A549 (cell line): ENCODE measurements at regions not wholly inside any gene's neighbourhood (a gene's known extent, or its start where the extent isn't known, plus 50 kb on each side); places are given as distances from the start of the nearest gene placed in this dataset.
"Not testable (repeated sequence)": the region's sequence is repeated elsewhere in the genome, so short reads cannot be mapped to it uniquely, and the experiment has no call there.

ENCODE experiments used
- ATAC-seq, 2 experiments: fragments of 200-7000 bp in 1 of 2; fragments of >200 bp in 1 of 2; cut with Nextera tagmentation in 1 of 2; cut with Tn5 transposase in 1 of 2; 3 replicates each; pipeline versions ENCODE4 v1.8.0 to v1.9.1; 2018 to 2020; ENCODE audit warnings: mild to moderate bottlenecking in 1 of 2, moderate library complexity in 1 of 2
- CTCF ChIA-PET: fragments of 300-600 bp; sonication (Branson Sonifier 250); formaldehyde crosslinking; extraction: SDS; loops from one replicate; lab custom pipeline; 2021; ENCODE audit warnings: antibody characterized with exemption, inconsistent platforms; lab: Yijun Ruan, JAX
- POLR2A ChIA-PET: fragments of 350-600 bp; formaldehyde crosslinking; extraction: SDS; loops from one replicate; lab custom pipeline; 2021; ENCODE audit warnings: antibody characterized with exemption, inconsistent platforms; lab: Yijun Ruan, JAX
- DNase-seq, 2 experiments: peaks; one replicate each; pipeline versions ENCODE4 v3.0.0 to v3.0.0-alpha.2; 2011 to 2016; ENCODE audit warnings: low read depth in 1 of 2, low spot score in 1 of 2
- FAIRE-seq: peaks from 2 replicates; lab custom pipeline; 2011; peaks lifted over from hg19 to GRCh38; lab: Jason Lieb, UNC
- H3K27ac ChIP-seq, 2 experiments: fragments of >200 bp; sonication (Bioruptor Twin); formaldehyde crosslinking; 3 replicates each; pipeline ENCODE4 v1.5.1; 2016 to 2017
- H3K4me1 ChIP-seq: fragments of >200 bp; sonication (Bioruptor Twin); formaldehyde crosslinking; 3 replicates; pipeline ENCODE4 v1.6.1; 2016
- H3K4me2 ChIP-seq: fragments of >200 bp; sonication (Bioruptor Twin); formaldehyde crosslinking; 3 replicates; pipeline ENCODE4 v1.6.1; 2016
- H3K4me3 ChIP-seq: fragments of >200 bp; sonication (Bioruptor Twin); formaldehyde crosslinking; 3 replicates; pipeline ENCODE4 v1.5.1; 2016
- H3K9me3 ChIP-seq: fragments of >200 bp; sonication (Bioruptor Twin); formaldehyde crosslinking; 3 replicates; pipeline ENCODE4 v1.6.1; 2016
- WGBS: methylation state at CpG from one replicate; pipeline ENCODE4 v1.1.6; 2017; ENCODE audit errors: missing lambda C conversion rate; 5-methylcytosine and 5-hydroxymethylcytosine counted together

- CTCF ChIA-PET: not testable (repeated sequence)
Observed at GRCh38 chr16:21532996-21533395, 66.4 kb upstream of the METTL9 start.

DNA sequence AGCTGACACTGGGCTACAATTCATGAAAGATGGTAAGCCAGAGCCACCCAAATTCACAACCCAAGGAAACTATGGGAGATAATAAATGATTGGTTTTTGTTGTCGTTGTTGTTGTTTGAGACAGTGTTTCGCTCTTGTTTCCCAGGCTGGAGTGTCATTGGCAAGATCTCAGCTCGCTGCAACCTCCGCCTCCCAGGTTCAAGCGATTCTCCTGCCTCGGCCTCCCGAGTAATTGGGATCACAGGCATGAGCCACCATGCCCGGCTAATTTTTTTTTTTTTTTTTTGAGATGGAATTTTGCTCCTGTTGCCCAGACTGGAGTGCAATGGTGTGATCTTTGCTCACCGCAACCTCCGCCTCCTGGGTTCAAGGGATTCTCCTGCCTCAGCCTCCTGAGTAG, 65.9 kb upstream of the METTL9 start:
- POLR2A ChIA-PET, DNase-seq, H3K4me3 ChIP-seq, H3K4me2 ChIP-seq, ATAC-seq, FAIRE-seq, H3K27ac ChIP-seq, H3K4me1 ChIP-seq, H3K9me3 ChIP-seq, CTCF ChIA-PET: not testable (repeated sequence)
- 95% methylated on average over 9 of the region's 10 CpGs for WGBS

More at GRCh38 chr16:21532996-21533395, 66.4 kb upstream of the METTL9 start:
- FAIRE-seq, H3K27ac ChIP-seq, H3K4me2 ChIP-seq, DNase-seq, H3K4me1 ChIP-seq, POLR2A ChIA-PET, H3K4me3 ChIP-seq, H3K9me3 ChIP-seq, ATAC-seq: not testable (repeated sequence)
- WGBS: 79% methylated on average over 6 of the region's 7 CpGs

- POLR2A ChIA-PET, H3K4me2 ChIP-seq, H3K9me3 ChIP-seq, H3K27ac ChIP-seq, CTCF ChIA-PET, ATAC-seq, H3K4me3 ChIP-seq, H3K4me1 ChIP-seq, FAIRE-seq, DNase-seq: not testable (repeated sequence)
- WGBS: 92% methylated on average over 6 of the region's 7 CpGs
Observed at GRCh38 chr16:21534561-21534960, 64.8 kb upstream of the METTL9 start.

DNA sequence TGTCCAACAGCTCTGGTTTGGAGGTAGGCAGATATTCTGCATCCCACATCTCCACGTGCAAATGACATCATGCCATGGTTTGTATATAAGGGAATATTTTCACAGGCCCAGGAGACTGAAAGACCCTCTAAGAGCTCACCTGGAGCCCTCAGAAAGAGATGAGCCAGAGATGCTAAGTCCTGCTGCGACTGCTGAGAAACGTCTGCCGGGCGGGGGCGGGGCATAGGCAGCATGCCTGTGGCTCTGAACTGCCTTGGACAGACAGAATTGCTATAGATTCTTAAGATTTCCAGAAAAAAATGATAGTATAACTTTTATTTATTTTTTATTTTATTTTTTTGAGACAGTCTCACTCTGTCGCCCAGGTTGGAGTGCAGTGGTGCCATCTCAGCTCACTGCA, 64.2 kb upstream of the METTL9 start:
- H3K4me1 ChIP-seq, ATAC-seq, H3K4me2 ChIP-seq, H3K4me3 ChIP-seq, H3K27ac ChIP-seq, DNase-seq, FAIRE-seq, POLR2A ChIA-PET, CTCF ChIA-PET, H3K9me3 ChIP-seq: not testable (repeated sequence)
- WGBS: 93% methylated on average over 5 of the region's 7 CpGs

DNA sequence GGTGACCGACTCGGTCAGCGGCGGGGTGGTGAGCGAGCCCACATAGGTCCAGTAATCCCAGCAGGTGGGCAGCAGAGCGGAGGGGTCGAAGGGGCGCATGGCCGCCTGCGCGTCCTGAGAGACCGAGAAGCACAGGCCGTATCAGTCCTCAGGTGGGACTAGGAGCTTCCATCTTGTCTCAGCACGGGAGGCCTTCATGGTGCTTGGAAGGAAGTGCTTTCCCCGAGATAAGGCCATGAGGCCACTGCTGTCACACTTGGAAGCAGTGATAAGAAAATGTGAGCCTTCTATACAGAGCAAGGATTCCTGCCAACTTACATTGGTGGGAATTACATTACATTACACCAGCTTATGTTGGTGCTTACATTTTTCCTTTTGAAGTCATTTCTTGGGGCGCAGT, 62.6 kb upstream of the METTL9 start:
- H3K4me1 ChIP-seq, POLR2A ChIA-PET, H3K4me3 ChIP-seq, H3K27ac ChIP-seq, H3K9me3 ChIP-seq, H3K4me2 ChIP-seq, FAIRE-seq, DNase-seq, CTCF ChIA-PET, ATAC-seq: not testable (repeated sequence)
- 89% methylated on average over 10 of the region's 16 CpGs for WGBS

- H3K9me3 ChIP-seq, POLR2A ChIA-PET, ATAC-seq, H3K4me2 ChIP-seq, CTCF ChIA-PET, H3K4me3 ChIP-seq, DNase-seq, H3K4me1 ChIP-seq, H3K27ac ChIP-seq, FAIRE-seq: not testable (repeated sequence)
- WGBS: 92% methylated on average over 8 of the region's 8 CpGs
Observed at GRCh38 chr16:21537598-21537997, 61.8 kb upstream of the METTL9 start.

GRCh38 chr16:21539107-21539618, 60.2 kb upstream of the METTL9 start:
- 83% methylated on average over 9 of the region's 9 CpGs for WGBS
- POLR2A ChIA-PET, DNase-seq, H3K4me1 ChIP-seq, H3K4me3 ChIP-seq, FAIRE-seq, H3K9me3 ChIP-seq, H3K4me2 ChIP-seq, H3K27ac ChIP-seq: not testable (repeated sequence)
- peak in 1 of 2 experiments; percentile 54; a peak in 3 of 6 replicates for ATAC-seq
- CTCF ChIA-PET: interaction anchor here (0.6 kb wide), 1 partner anchor 496 kb away, joined by 3 read pairs; no protein-coding TSS in a partner anchor

- H3K4me3 ChIP-seq, ATAC-seq, FAIRE-seq, POLR2A ChIA-PET, DNase-seq, H3K27ac ChIP-seq, H3K4me1 ChIP-seq, H3K9me3 ChIP-seq, H3K4me2 ChIP-seq, CTCF ChIA-PET: not testable (repeated sequence)
- 83% methylated on average over 16 of the region's 21 CpGs for WGBS
Observed at GRCh38 chr16:21540770-21541433, 58.5 kb upstream of the METTL9 start.

DNA sequence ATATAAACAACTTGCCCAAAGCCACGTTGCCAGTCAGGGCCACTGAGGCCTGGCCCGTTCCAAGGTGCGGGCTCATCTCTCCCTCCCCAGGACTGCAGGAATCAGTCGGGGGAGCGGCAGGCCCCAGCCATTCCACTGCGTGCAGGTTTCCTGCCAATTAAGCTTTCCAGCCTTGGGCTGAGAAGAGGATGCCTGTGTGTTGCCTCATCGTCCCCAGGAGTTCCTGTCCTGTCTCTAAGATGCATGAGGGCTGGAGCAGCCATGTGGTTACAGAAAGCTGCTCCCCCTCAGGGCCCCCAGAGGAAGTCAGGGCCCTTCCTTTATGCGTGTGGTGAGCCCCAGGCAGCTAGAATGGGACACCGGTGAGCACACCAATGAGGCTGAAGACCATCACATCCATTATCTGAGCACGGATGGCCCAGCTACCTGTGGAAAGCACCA, 57.7 kb upstream of the METTL9 start:
- H3K4me1 ChIP-seq, H3K4me3 ChIP-seq, H3K27ac ChIP-seq, H3K9me3 ChIP-seq, H3K4me2 ChIP-seq, FAIRE-seq, ATAC-seq, CTCF ChIA-PET, POLR2A ChIA-PET, DNase-seq: not testable (repeated sequence)
- 78% methylated on average over 6 of the region's 10 CpGs for WGBS

GRCh38 chr16:21542075-21542474, 57.3 kb upstream of the METTL9 start:
- DNase-seq, H3K4me1 ChIP-seq, H3K4me3 ChIP-seq, H3K4me2 ChIP-seq, H3K9me3 ChIP-seq, FAIRE-seq, POLR2A ChIA-PET, H3K27ac ChIP-seq, ATAC-seq, CTCF ChIA-PET: not testable (repeated sequence)
- 92% methylated on average over 10 of the region's 15 CpGs for WGBS

- DNase-seq, FAIRE-seq, H3K9me3 ChIP-seq, POLR2A ChIA-PET, ATAC-seq, H3K4me1 ChIP-seq, CTCF ChIA-PET, H3K4me3 ChIP-seq, H3K4me2 ChIP-seq, H3K27ac ChIP-seq: not testable (repeated sequence)
- whole genome bisulfite sequencing: no CpG with 5 or more reads among the region's 15 CpGs
Observed at GRCh38 chr16:21542491-21543124, 56.8 kb upstream of the METTL9 start.
